ENCODE measurements at regions not wholly inside any gene's neighbourhood (a gene's known extent, or its start where the extent isn't known, plus 50 kb on each side); places are given as distances from the start of the nearest gene placed in this dataset.

DNA sequence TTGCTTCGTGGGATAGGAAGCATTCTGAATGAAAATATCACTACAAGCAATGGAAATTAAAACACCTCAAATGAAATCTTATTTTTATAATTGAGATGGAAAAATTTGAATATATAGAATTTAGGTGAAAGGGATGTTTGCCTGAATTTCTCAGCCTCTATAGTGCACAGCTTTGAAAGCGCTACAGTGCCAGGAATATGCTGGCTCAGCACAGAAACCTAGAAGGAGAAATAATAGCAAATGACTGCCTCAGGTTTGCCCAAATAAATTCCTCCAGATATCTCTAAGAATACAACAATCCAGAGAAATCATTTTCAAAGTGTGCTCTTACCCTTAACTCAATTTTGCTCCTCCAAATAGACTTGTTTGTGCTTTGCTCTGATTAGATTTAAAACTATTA lies 141.1 kb upstream of the ZNF385D start:
- no peak for DNase-seq
- Histone ChIP-seq H3K79me1 (ENCODE audit: low read length) (no peaks in the 10 kb centered on the region), H3K27me3 (ENCODE audit: insufficient read depth, low read length) (no peaks in the 10 kb centered on the region), H4K12ac (ENCODE audit: low read depth, low read length) (no peak overlapping the region), H2BK5ac (ENCODE audit: low read depth, low read length, poor library complexity) (no peak overlapping the region), H3K9me3 (ENCODE audit: insufficient read depth, low read depth, low read length) (no peaks in the 10 kb centered on the region), H2AFZ (ENCODE audit: insufficient read depth, low read length, poor library complexity) (no peak overlapping the region), H2AK5ac (ENCODE audit: low read length) (no peak overlapping the region), H3K4me1 (ENCODE audit: control insufficient read depth in 1 of 2, insufficient read depth in 2 of 2, low read length in 2 of 2) (no peaks in the 10 kb centered on the region), H3K4me3 (ENCODE audit: low read depth, low read length) (no peak overlapping the region), H3K79me2 (ENCODE audit: control insufficient read depth, insufficient read depth, low read length, poor library complexity) (no peaks in the 10 kb centered on the region), H3K4ac (ENCODE audit: low read depth, low read length) (no peak overlapping the region), H2BK120ac (ENCODE audit: insufficient read depth, low read length, poor library complexity) (no peak overlapping the region), H4K8ac (ENCODE audit: low read depth, low read length) (no peak overlapping the region), H3K27ac (ENCODE audit: low read depth, low read length) (no peak overlapping the region), H3K4me2 (ENCODE audit: low read length) (no peak overlapping the region), H3K9ac (ENCODE audit: low read length) (no peak overlapping the region), H3K23ac (ENCODE audit: low read length) (no peak overlapping the region), H3K36me3 (ENCODE audit: control insufficient read depth in 1 of 2, insufficient read depth in 2 of 2, low read length in 2 of 2) (no peaks in the 10 kb centered on the region), H3K18ac (ENCODE audit: low read length) (no peak overlapping the region), H2BK12ac (ENCODE audit: low read length) (no peak overlapping the region), H3K14ac (ENCODE audit: low read length) (no peak overlapping the region), H4K91ac (ENCODE audit: low read depth, low read length) (no peak overlapping the region)
- WGBS (ENCODE audit: extremely low coverage, insufficient coverage, insufficient read length): no CpG with 5 or more reads among the region's 2 CpGs

DNA sequence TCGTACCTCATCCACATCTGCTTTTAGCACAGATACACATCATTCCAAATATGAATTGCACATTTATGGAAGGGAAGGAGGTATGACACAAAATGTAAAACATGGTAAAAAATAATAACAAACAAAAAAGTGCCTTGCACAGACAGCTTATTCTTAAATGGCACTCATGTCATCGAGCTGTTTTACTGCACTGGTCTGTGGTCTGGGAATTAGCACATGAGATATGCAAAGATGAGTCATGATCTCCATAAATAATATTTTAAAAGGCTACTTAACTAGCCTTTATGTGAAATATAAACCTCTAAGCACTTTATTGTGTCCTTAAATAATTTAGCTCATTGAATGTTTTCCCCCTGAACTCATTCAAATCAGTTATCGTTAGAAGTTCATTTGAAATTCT lies 142.2 kb upstream of the ZNF385D start:
- H4K12ac ChIP-seq (ENCODE audit: low read depth, low read length): no peak overlapping the region
- no peak overlapping the region for H3K18ac ChIP-seq (ENCODE audit: low read length)
- no peak overlapping the region for H2BK12ac ChIP-seq (ENCODE audit: low read length)
- no peaks in the 10 kb centered on the region for H3K79me1 ChIP-seq (ENCODE audit: low read length)
- no peak overlapping the region for H3K14ac ChIP-seq (ENCODE audit: low read length)
- no peak overlapping the region for H2AFZ ChIP-seq (ENCODE audit: insufficient read depth, low read length, poor library complexity)
- no peak overlapping the region for H2BK120ac ChIP-seq (ENCODE audit: insufficient read depth, low read length, poor library complexity)
- H3K27me3 ChIP-seq (ENCODE audit: insufficient read depth, low read length): no peaks in the 10 kb centered on the region
- no peak for DNase-seq
- no CpG with 5 or more reads among the region's 3 CpGs for WGBS (ENCODE audit: extremely low coverage, insufficient coverage, insufficient read length)
- H3K9ac ChIP-seq (ENCODE audit: low read length): no peak overlapping the region
- no peak overlapping the region for H3K23ac ChIP-seq (ENCODE audit: low read length)
- no peak overlapping the region for H3K4me2 ChIP-seq (ENCODE audit: low read length)
- no peak overlapping the region for H2BK5ac ChIP-seq (ENCODE audit: low read depth, low read length, poor library complexity)
- no peak overlapping the region for H3K4me3 ChIP-seq (ENCODE audit: low read depth, low read length)
- H4K91ac ChIP-seq (ENCODE audit: low read depth, low read length): no peak overlapping the region
- H2AK5ac ChIP-seq (ENCODE audit: low read length): no peak overlapping the region
- no peaks in the 10 kb centered on the region for H3K36me3 ChIP-seq (ENCODE audit: control insufficient read depth in 1 of 2, insufficient read depth in 2 of 2, low read length in 2 of 2)
- H3K79me2 ChIP-seq (ENCODE audit: control insufficient read depth, insufficient read depth, low read length, poor library complexity): no peaks in the 10 kb centered on the region
- no peak overlapping the region for H3K4ac ChIP-seq (ENCODE audit: low read depth, low read length)
- no peak overlapping the region for H3K27ac ChIP-seq (ENCODE audit: low read depth, low read length)
- H3K9me3 ChIP-seq (ENCODE audit: insufficient read depth, low read depth, low read length): no peaks in the 10 kb centered on the region
- no peak overlapping the region for H4K8ac ChIP-seq (ENCODE audit: low read depth, low read length)
- no peaks in the 10 kb centered on the region for H3K4me1 ChIP-seq (ENCODE audit: control insufficient read depth in 1 of 2, insufficient read depth in 2 of 2, low read length in 2 of 2)

DNA sequence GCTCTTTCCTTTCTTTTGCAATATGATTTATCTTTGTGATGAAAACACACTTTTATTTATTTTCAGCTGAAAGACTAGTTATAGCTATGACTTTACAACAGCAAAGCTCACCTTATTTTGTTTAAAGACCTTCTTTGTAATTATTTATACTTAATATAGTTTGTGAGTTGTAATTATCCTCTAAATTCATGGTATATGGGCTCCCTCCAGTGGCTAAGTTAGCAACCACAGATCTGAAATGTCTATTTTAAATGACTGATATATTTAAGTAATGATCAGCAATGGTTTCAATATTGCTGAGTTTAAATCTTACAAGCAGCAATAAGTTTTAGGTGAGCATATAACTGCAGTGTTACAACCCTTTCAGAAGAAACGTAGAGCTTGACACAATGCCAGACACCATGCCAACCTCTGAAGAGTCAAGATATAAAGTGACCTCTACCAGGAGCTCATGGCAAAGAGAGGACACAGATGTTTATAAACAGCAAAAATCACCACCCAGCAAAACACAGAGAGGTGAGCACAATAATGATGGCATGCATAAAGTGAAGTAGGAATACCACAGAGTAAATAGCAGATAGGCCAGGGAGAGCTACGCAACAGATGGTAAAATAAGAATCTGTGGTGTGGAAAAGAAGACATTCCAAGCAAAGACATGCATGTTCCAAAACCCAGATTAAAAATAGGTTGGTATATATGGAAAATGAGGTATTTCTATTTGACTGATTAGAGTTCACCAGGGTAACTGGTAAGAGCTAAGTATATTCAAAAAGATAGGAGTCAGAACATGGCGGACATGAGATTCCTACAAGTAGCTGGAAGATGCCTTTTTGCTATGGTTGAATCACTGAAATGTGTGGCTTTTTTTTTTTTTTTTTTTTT lies 143.7 kb upstream of the ZNF385D start:
- H2AFZ ChIP-seq (ENCODE audit: insufficient read depth, low read length, poor library complexity): no peak overlapping the region
- no peaks in the 10 kb centered on the region for H3K79me1 ChIP-seq (ENCODE audit: low read length)
- H3K18ac ChIP-seq (ENCODE audit: low read length): no peak overlapping the region
- H2BK5ac ChIP-seq (ENCODE audit: low read depth, low read length, poor library complexity): no peak overlapping the region
- no peak overlapping the region for H4K12ac ChIP-seq (ENCODE audit: low read depth, low read length)
- no peak overlapping the region for H2BK120ac ChIP-seq (ENCODE audit: insufficient read depth, low read length, poor library complexity)
- H3K14ac ChIP-seq (ENCODE audit: low read length): no peak overlapping the region
- no peaks in the 10 kb centered on the region for H3K79me2 ChIP-seq (ENCODE audit: control insufficient read depth, insufficient read depth, low read length, poor library complexity)
- H3K4me3 ChIP-seq (ENCODE audit: low read depth, low read length): no peak overlapping the region
- H4K8ac ChIP-seq (ENCODE audit: low read depth, low read length): no peak overlapping the region
- peak; percentile 0 to 38 for DNase-seq
- H2AK5ac ChIP-seq (ENCODE audit: low read length): no peak overlapping the region
- H3K9ac ChIP-seq (ENCODE audit: low read length): no peak overlapping the region
- H3K27me3 ChIP-seq (ENCODE audit: insufficient read depth, low read length): no peaks in the 10 kb centered on the region
- H3K9me3 ChIP-seq (ENCODE audit: insufficient read depth, low read depth, low read length): no peaks in the 10 kb centered on the region
- H3K4me1 ChIP-seq (ENCODE audit: control insufficient read depth in 1 of 2, insufficient read depth in 2 of 2, low read length in 2 of 2): no peaks in the 10 kb centered on the region
- no peaks in the 10 kb centered on the region for H3K36me3 ChIP-seq (ENCODE audit: control insufficient read depth in 1 of 2, insufficient read depth in 2 of 2, low read length in 2 of 2)
- H2BK12ac ChIP-seq (ENCODE audit: low read length): no peak overlapping the region
- no peak overlapping the region for H3K4ac ChIP-seq (ENCODE audit: low read depth, low read length)
- no peak overlapping the region for H3K23ac ChIP-seq (ENCODE audit: low read length)
- no peak overlapping the region for H3K4me2 ChIP-seq (ENCODE audit: low read length)
- no peak overlapping the region for H4K91ac ChIP-seq (ENCODE audit: low read depth, low read length)
- no CpG with 5 or more reads among the region's 3 CpGs for WGBS (ENCODE audit: extremely low coverage, insufficient coverage, insufficient read length)
- H3K27ac ChIP-seq (ENCODE audit: low read depth, low read length): no peak overlapping the region

DNA sequence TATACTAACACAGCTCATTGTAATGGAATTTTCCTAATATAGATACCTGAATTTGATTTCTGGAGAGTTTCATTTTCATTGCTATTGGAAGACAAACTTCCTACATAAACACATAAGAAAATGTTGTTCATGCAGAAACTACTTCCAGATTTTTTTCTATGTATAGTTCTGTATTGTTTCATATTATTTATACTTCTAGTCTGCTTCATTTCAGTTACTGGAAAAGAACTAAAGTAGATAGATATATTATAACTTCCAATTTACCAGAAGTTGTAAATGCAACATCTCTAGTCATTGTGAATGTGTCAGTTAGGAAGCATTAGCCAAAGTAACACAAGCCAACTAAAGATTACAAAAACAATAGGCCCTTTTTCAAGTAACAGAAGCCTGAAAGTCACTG lies 147.3 kb upstream of the ZNF385D start:
- Histone ChIP-seq H2AK5ac (ENCODE audit: low read length) (no peak overlapping the region), H3K79me2 (ENCODE audit: control insufficient read depth, insufficient read depth, low read length, poor library complexity) (no peaks in the 10 kb centered on the region), H3K27me3 (ENCODE audit: insufficient read depth, low read length) (no peaks in the 10 kb centered on the region), H3K23ac (ENCODE audit: low read length) (no peak overlapping the region), H3K79me1 (ENCODE audit: low read length) (no peaks in the 10 kb centered on the region), H3K4me1 (ENCODE audit: control insufficient read depth in 1 of 2, insufficient read depth in 2 of 2, low read length in 2 of 2) (no peaks in the 10 kb centered on the region), H2AFZ (ENCODE audit: insufficient read depth, low read length, poor library complexity) (no peak overlapping the region), H4K12ac (ENCODE audit: low read depth, low read length) (no peak overlapping the region), H3K4me2 (ENCODE audit: low read length) (no peak overlapping the region), H4K91ac (ENCODE audit: low read depth, low read length) (no peak overlapping the region), H3K4me3 (ENCODE audit: low read depth, low read length) (no peak overlapping the region), H2BK12ac (ENCODE audit: low read length) (no peak overlapping the region), H3K36me3 (ENCODE audit: control insufficient read depth in 1 of 2, insufficient read depth in 2 of 2, low read length in 2 of 2) (no peaks in the 10 kb centered on the region), H2BK5ac (ENCODE audit: low read depth, low read length, poor library complexity) (no peak overlapping the region), H3K9me3 (ENCODE audit: insufficient read depth, low read depth, low read length) (no peaks in the 10 kb centered on the region), H3K27ac (ENCODE audit: low read depth, low read length) (no peak overlapping the region), H2BK120ac (ENCODE audit: insufficient read depth, low read length, poor library complexity) (no peak overlapping the region), H4K8ac (ENCODE audit: low read depth, low read length) (no peak overlapping the region), H3K4ac (ENCODE audit: low read depth, low read length) (no peak overlapping the region), H3K18ac (ENCODE audit: low read length) (no peak overlapping the region), H3K9ac (ENCODE audit: low read length) (no peak overlapping the region), H3K14ac (ENCODE audit: low read length) (no peak overlapping the region)
- DNase-seq: no peak
